Body of pancreas (tissue), 4 donors: ENCODE measurements at regions not wholly inside any gene's neighbourhood (a gene's known extent, or its start where the extent isn't known, plus 50 kb on each side); places are given as distances from the start of the nearest gene placed in this dataset.

Experiments used
- ATAC-seq: fragments of 150-250 bp; one replicate; pipeline ENCODE4 v1.9.1; 2016
- DNase-seq, 4 donors: peaks; one replicate each; pipeline ENCODE4 v3.0.0-alpha.2; 2019
- H3K27ac ChIP-seq, 4 donors: fragments of 200-600 bp; sonication (generic); 1 replicate in 3 of 4; 2 replicates in 1 of 4; pipeline versions ENCODE4 v1.5.1 to v1.6.1; 2016 to 2019; ENCODE audit warnings: mild to moderate bottlenecking in 1 of 4, mixed read lengths in 1 of 4, moderate library complexity in 1 of 4
- H3K27me3 ChIP-seq, 2 donors: fragments of 200-600 bp; sonication (generic); one replicate each; pipeline ENCODE4 v1.6.0; 2016; ENCODE audit warnings: mild to moderate bottlenecking in 1 of 2
- H3K36me3 ChIP-seq, 2 donors: fragments of 200-600 bp; sonication (generic); replicated peaks in 1 of 2; 2 replicates each; pipeline ENCODE4 v1.5.1; 2016; ENCODE audit warnings: low read depth in 2 of 2; ENCODE audit not compliant: insufficient read depth in 1 of 2
- H3K4me1 ChIP-seq: fragments of 200-600 bp; sonication (generic); one replicate; pipeline ENCODE4 v1.6.0; 2016
- H3K4me3 ChIP-seq, 2 donors: fragments of 200-600 bp; sonication (generic); 1 replicate in 1 of 2; 2 replicates in 1 of 2; pipeline ENCODE4 v1.5.1; 2016 to 2019
- H3K9me3 ChIP-seq, 3 donors: fragments of 200-600 bp; sonication (generic); 1 replicate in 2 of 3; 2 replicates in 1 of 3; pipeline ENCODE4 v1.5.1; 2016
- CTCF ChIP-seq, 7 experiments: fragments of 450-650 bp in 4 of 7; fragments of 200-600 bp in 3 of 7; sonication (generic) in 3 of 7; IDR thresholded peaks; one replicate each; pipeline ENCODE4 v1.5.1; 2016 to 2019; ENCODE audit warnings: antibody characterized with exemption in 7 of 7
- POLR2A ChIP-seq, 3 donors: fragments of 450-650 bp; IDR thresholded peaks; one replicate each; pipeline ENCODE4 v1.6.1; 2016; ENCODE audit warnings: antibody characterized with exemption in 3 of 3, mild to moderate bottlenecking in 2 of 3
- WGBS, 2 donors: methylation state at CpG; one replicate each; pipeline ENCODE4 v1.1.5; 2017; 5-methylcytosine and 5-hydroxymethylcytosine counted together
- intact Hi-C: fragments of 100-400 bp; cut with DNase I; formaldehyde crosslinking; loops from one replicate; pipeline ENCODE4 v1.15.1; 2023

GRCh38 chr16:86443508-86444147 is 66.7 kb upstream of the FOXF1 start:
- H3K4me3 ChIP-seq: no peak overlapping the region
- intact Hi-C loops: no loop called here
- WGBS, 2 donors: 57 to 79% methylated on average over 20 to 21 of the region's 21 CpGs
- no peak overlapping the region for H3K27ac ChIP-seq
- TF ChIP-seq CTCF (IDR thresholded peaks at IDR 0.05) (no peak), POLR2A (IDR thresholded peaks at IDR 0.05) (no peak)
- DNase-seq: no peak
- H3K4me1 ChIP-seq: no peaks in the 10 kb centered on the region
- H3K27me3 ChIP-seq: no peaks in the 10 kb centered on the region
- H3K36me3 ChIP-seq: no peaks in the 10 kb centered on the region
- H3K9me3 ChIP-seq: peaks cover 0 to 6% (median 0%) of the 10 kb centered on the region in 3 donors
- ATAC-seq: no peak

- WGBS, 2 donors: 14 to 16% methylated on average over 10 to 17 of the region's 17 CpGs
- no peak for TF ChIP-seq POLR2A (IDR thresholded peaks at IDR 0.05)
- no peak for TF ChIP-seq CTCF (IDR thresholded peaks at IDR 0.05)
- Histone ChIP-seq H3K27ac (no peak overlapping the region), H3K4me1 (no peaks in the 10 kb centered on the region), H3K27me3 (no peaks in the 10 kb centered on the region), H3K9me3 (peaks cover 0 to 6% (median 0%) of the 10 kb centered on the region in 3 donors), H3K36me3 (no peaks in the 10 kb centered on the region), H3K4me3 (no peak overlapping the region)
- ATAC-seq: no peak
- intact Hi-C loops: no loop called here
- DNase-seq: no peak
Measured at GRCh38 chr16:86444261-86444660, 66.1 kb upstream of the FOXF1 start.

GRCh38 chr16:86444661-86445060 is 65.7 kb upstream of the FOXF1 start:
- Histone ChIP-seq H3K9me3 (peaks cover 0 to 6% (median 0%) of the 10 kb centered on the region in 3 donors), H3K4me1 (no peaks in the 10 kb centered on the region), H3K27me3 (no peaks in the 10 kb centered on the region), H3K27ac (no peak overlapping the region), H3K36me3 (no peaks in the 10 kb centered on the region), H3K4me3 (no peak overlapping the region)
- TF ChIP-seq POLR2A (IDR thresholded peaks at IDR 0.05): no peak
- no peak for TF ChIP-seq CTCF (IDR thresholded peaks at IDR 0.05)
- 49 to 50% methylated on average over 5 of the region's 5 CpGs for WGBS, 2 donors
- ATAC-seq (no peak), DNase-seq (no peak)
- intact Hi-C loops: no loop called here

- ATAC-seq: no peak
- H3K27me3 ChIP-seq: no peaks in the 10 kb centered on the region
- H3K36me3 ChIP-seq: no peaks in the 10 kb centered on the region
- no peaks in the 10 kb centered on the region for H3K4me1 ChIP-seq
- 71 to 76% methylated on average over 7 of the region's 7 CpGs for WGBS, 2 donors
- TF ChIP-seq CTCF (IDR thresholded peaks at IDR 0.05) (no peak), POLR2A (IDR thresholded peaks at IDR 0.05) (no peak)
- DNase-seq: no peak
- no peak overlapping the region for H3K27ac ChIP-seq
- H3K4me3 ChIP-seq: no peak overlapping the region
- intact Hi-C loops: no loop called here
- H3K9me3 ChIP-seq: peaks cover 0 to 6% (median 0%) of the 10 kb centered on the region in 3 donors
Measured at GRCh38 chr16:86446279-86446678, 64.0 kb upstream of the FOXF1 start.

GRCh38 chr16:86447228-86447627 is 63.1 kb upstream of the FOXF1 start:
- no peaks in the 10 kb centered on the region for H3K27me3 ChIP-seq
- intact Hi-C loops: no loop called here
- H3K27ac ChIP-seq: no peak overlapping the region
- 73 to 82% methylated on average over 3 of the region's 3 CpGs for WGBS, 2 donors
- peaks cover 0 to 6% (median 0%) of the 10 kb centered on the region in 3 donors for H3K9me3 ChIP-seq
- no peaks in the 10 kb centered on the region for H3K4me1 ChIP-seq
- TF ChIP-seq POLR2A (IDR thresholded peaks at IDR 0.05) (no peak), CTCF (IDR thresholded peaks at IDR 0.05) (no peak)
- DNase-seq (no peak), ATAC-seq (no peak)
- no peak overlapping the region for H3K4me3 ChIP-seq
- H3K36me3 ChIP-seq: no peaks in the 10 kb centered on the region
